Aorta (tissue), 5 donors: ENCODE measurements at regions not wholly inside any gene's neighbourhood (a gene's known extent, or its start where the extent isn't known, plus 50 kb on each side); places are given as distances from the start of the nearest gene placed in this dataset.
A peak's percentile ranks its signal among the peaks of the same experiment; 100 is the strongest.
"Not testable (repeated sequence)": the region's sequence is repeated elsewhere in the genome, so short reads cannot be mapped to it uniquely, and the experiment has no call there.

Experiments
- ATAC-seq: fragments of 200-7000 bp; cut with Tn5 transposase; one replicate; pipeline ENCODE4 v1.9.1; 2022; ENCODE audit warnings: moderate library complexity; ENCODE audit not compliant: low FRiP score
- DNase-seq, 2 donors: peaks; one replicate each; pipeline ENCODE4 v3.0.0-alpha.2; 2020
- H3K27ac ChIP-seq, 2 donors: one replicate each; pipeline ENCODE4 v1.5.1; 2013; ENCODE audit warnings: low read length in 2 of 2, mild to moderate bottlenecking in 2 of 2, moderate library complexity in 2 of 2, control low read depth in 1 of 2, inconsistent platforms in 1 of 2, low read depth in 1 of 2
- H3K27me3 ChIP-seq, 2 donors: one replicate each; pipeline ENCODE4 v1.6.1; 2013; ENCODE audit warnings: control low read depth in 1 of 2, low read length in 1 of 2, mild to moderate bottlenecking in 1 of 2, moderate library complexity in 1 of 2; ENCODE audit not compliant: insufficient read depth in 2 of 2, control insufficient read depth in 1 of 2
- H3K36me3 ChIP-seq, 2 donors: one replicate each; pipeline ENCODE4 v1.6.1; 2013; ENCODE audit warnings: control low read depth in 1 of 2, low read length in 1 of 2, mild to moderate bottlenecking in 1 of 2; ENCODE audit not compliant: insufficient read depth in 2 of 2, control insufficient read depth in 1 of 2
- H3K4me1 ChIP-seq, 2 donors: one replicate each; pipeline ENCODE4 v1.6.1; 2013; ENCODE audit warnings: low read length in 2 of 2, control low read depth in 1 of 2, mild to moderate bottlenecking in 1 of 2, moderate library complexity in 1 of 2; ENCODE audit not compliant: insufficient read depth in 2 of 2, control insufficient read depth in 1 of 2
- H3K4me3 ChIP-seq, 2 donors: one replicate each; pipeline ENCODE4 v1.5.1; 2013; ENCODE audit warnings: low read length in 2 of 2, control low read depth in 1 of 2, mild to moderate bottlenecking in 1 of 2
- H3K9me3 ChIP-seq: one replicate; pipeline ENCODE4 v1.6.1; 2013; ENCODE audit warnings: mild to moderate bottlenecking, low read length; ENCODE audit not compliant: control insufficient read depth
- WGBS, 2 donors: extraction: QIAGEN DNeasy Blood & Tissue Kit; methylation state at CpG; one replicate each; pipeline ENCODE4 v1.1.7; 2013; 5-methylcytosine and 5-hydroxymethylcytosine counted together
- intact Hi-C, 2 donors: fragments of 100-400 bp; cut with DNase I; formaldehyde crosslinking; loops; one replicate each; pipeline versions ENCODE4 v1.14.2 to v1.15.0; 2022
- donor health status: healthy with polysubstance abuse.
- donor health status: Bipolar disorder and iron deficiency.
- donor health status: DM: no; HTN: no; CAD: no.
- donor health status: DM: no; HTN: no; CAD: no.
- donor health status: DM: yes; HTN: yes; CAD: no.

DNA sequence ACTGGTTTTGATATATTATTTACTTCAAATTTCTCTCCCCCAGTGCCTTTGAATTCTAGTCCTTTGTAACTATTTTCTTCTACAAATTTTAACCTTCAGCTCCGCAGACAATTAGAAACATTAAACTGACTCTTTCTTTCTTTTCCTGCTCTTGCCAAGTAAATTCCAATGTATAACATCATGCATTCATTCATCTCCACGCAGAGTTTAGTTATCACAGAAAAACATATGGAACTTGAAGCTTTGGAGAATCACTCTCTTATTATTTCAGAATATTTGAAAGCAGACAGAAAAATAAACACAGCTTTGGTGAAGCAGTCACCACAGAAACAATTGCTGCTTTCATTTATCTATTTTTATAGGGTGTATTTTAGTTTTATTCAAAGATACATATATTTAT lies 778.7 kb upstream of the CDH8 start:
- no peak for ATAC-seq
- no peak for DNase-seq
- H3K4me1 ChIP-seq = no peaks in the 10 kb centered on the region
- H3K27me3 ChIP-seq = no peaks in the 10 kb centered on the region
- intact Hi-C loops = loop anchor here in 1 of 2 donors (5.0 kb wide), 1 partner anchor 313 kb away; no protein-coding TSS in a partner anchor
- no peak overlapping the region for H3K27ac ChIP-seq
- WGBS, 2 donors = 9 to 13% methylated on average over 2 of the region's 2 CpGs
- no peak overlapping the region for H3K4me3 ChIP-seq
- H3K9me3 ChIP-seq = no peaks in the 10 kb centered on the region
- no peaks in the 10 kb centered on the region for H3K36me3 ChIP-seq

DNA sequence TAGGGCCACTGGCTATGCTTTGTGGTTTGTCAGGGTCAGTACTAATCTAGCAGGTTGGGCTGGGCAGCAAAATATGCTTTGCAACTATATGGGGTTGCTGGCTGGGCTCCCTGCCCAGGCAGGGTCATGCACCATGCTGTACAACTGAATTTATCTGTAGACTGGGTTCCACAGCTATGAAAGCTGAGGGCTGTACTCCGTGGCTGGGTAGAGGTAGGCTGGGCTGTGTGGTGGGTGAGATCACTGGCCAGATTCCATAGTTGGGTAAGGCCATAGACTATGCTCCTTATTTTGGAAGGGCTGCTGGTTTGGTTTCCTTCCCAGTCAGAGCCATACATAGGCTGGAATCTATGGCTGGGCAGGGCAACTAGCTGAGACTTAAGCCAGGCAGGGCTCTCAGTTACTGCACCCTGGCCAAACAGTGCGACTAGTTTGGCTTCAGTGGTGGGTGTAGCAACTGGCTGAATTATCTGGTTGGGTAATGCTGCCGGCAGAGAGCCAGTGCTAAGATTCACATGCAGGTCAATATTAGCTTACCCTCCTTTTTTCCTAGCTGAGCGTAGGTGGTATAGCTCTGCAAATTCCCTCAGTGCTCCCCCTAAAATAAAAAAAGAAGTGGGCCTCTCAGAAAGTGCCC lies 769.1 kb upstream of the CDH8 start:
- H3K9me3 ChIP-seq = no peaks in the 10 kb centered on the region
- H3K36me3 ChIP-seq = no peaks in the 10 kb centered on the region
- no peak overlapping the region for H3K4me3 ChIP-seq
- H3K27me3 ChIP-seq = no peaks in the 10 kb centered on the region
- peak; percentile 22 for ATAC-seq
- 44 to 46% methylated on average over 4 of the region's 4 CpGs for WGBS, 2 donors
- DNase-seq = no peak
- H3K27ac ChIP-seq = no peak overlapping the region
- no peaks in the 10 kb centered on the region for H3K4me1 ChIP-seq
- intact Hi-C loops = no loop called here

DNA sequence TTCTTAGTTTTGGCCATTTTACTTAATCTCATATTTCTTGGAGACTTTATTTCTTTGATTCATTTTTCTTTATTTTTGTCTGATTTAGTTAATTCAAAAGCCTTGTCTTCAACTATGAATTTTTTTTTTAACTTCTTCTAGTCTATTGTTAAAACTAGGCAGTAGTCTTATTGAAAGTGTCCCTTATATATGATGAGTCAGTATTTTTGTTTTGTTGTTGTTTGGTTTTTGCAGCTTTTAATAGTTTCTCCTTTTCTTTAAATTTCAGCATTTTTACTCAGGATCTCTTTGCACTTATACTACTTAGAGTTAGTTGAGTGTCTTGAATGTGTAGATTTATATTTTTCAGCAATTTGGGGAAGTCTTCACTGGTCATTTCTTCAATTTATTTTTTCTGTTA lies 758.5 kb upstream of the CDH8 start:
- Histone ChIP-seq H3K36me3 (no peaks in the 10 kb centered on the region), H3K27ac (no peak overlapping the region), H3K4me1 (no peaks in the 10 kb centered on the region), H3K4me3 (no peak overlapping the region), H3K27me3 (no peaks in the 10 kb centered on the region), H3K9me3 (no peaks in the 10 kb centered on the region)
- no peak for DNase-seq
- intact Hi-C loops = no loop called here
- no peak for ATAC-seq

DNA sequence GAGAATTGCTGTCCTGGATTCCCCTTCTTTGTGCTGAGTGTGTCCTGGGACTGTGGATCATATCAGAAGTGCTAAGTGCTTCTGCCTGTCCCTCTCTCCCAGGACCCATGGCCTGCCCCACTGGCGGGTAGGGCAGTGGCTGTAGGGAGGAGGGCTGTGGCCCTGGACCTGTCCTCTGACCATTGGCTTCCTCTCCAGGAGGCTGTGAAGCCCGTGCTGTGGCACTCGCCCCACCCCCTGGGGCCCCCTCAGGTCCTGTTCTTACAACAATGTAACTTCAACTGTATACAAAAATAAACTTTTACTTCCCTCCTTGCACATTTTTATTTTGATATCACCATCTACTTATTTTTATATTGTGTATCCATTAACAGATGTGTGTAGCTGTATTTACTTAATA lies 743.8 kb upstream of the CDH8 start:
- H3K4me1 ChIP-seq, H3K27ac ChIP-seq, H3K9me3 ChIP-seq, ATAC-seq, H3K4me3 ChIP-seq, DNase-seq, H3K27me3 ChIP-seq, intact Hi-C loops, H3K36me3 ChIP-seq: not testable (repeated sequence)
- WGBS, 2 donors = 54 to 73% methylated on average over 3 of the region's 3 CpGs

DNA sequence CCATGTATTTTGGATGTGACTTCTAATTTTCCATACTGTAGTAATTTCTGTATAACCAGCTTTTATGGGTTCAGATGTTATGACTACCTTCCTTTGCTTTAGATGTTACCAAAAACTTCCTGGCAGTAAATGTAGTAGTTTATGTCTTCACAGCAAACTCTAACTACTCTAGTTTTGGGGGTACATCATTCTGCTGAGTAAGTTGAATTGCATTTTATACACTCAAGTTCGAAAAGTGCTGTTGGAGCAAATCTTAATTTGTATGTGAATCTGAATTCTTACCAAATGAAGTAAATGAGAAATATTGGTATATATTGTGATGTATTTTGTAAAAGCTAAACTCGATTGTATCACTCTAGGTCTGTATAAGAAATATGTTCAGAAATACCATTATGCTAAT lies 728.3 kb upstream of the CDH8 start:
- no peaks in the 10 kb centered on the region for H3K36me3 ChIP-seq
- H3K4me1 ChIP-seq = no peaks in the 10 kb centered on the region
- H3K27ac ChIP-seq = no peak overlapping the region
- H3K9me3 ChIP-seq = no peaks in the 10 kb centered on the region
- WGBS, 2 donors = 73 to 75% methylated on average over 2 of the region's 2 CpGs
- H3K27me3 ChIP-seq = no peaks in the 10 kb centered on the region
- intact Hi-C loops = no loop called here
- no peak for DNase-seq
- ATAC-seq = no peak
- no peak overlapping the region for H3K4me3 ChIP-seq

DNA sequence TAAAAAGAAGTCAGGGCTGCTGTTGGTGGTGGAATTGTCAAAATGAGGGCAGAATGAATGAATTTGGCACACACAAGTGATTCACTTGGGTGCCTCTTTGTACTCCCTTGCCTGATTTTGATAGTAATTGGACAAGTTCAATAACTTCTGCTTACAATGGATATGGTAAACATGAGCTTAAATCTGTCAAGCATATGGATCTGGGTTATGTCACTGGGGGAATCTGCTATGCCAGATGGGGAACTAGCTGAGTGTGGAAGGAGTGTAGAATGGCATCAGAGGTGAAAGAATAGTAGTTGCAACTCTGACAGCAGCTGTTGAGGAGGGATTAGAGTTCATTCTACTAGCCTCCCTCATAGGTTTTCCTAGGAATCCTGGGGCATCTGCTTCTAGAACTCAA lies 724.2 kb upstream of the CDH8 start:
- Histone ChIP-seq H3K4me3 (no peak overlapping the region), H3K27ac (no peak overlapping the region), H3K4me1 (no peaks in the 10 kb centered on the region), H3K36me3 (no peaks in the 10 kb centered on the region), H3K9me3 (no peaks in the 10 kb centered on the region), H3K27me3 (no peaks in the 10 kb centered on the region)
- DNase-seq (no peak), ATAC-seq (no peak)
- intact Hi-C loops = no loop called here

DNA sequence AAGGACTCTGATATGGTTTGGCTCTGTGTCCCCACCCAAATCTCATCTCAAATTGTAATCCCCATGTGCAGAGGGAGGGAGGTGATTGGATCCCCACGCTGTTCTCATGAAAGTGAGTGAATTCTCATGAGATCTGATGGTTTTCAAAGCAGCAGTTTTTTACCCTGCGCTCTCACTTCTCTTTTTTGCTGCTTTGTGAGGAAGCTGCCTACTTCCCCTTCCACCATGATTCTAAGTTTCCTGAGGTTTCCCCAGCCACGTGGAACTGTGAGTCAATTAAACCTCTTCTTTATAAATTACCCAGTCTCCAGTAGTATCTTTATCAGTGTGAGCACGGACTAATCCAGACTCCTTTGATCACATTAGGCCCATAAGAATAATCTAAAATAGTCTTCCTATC lies 719.7 kb upstream of the CDH8 start:
- no peak overlapping the region for H3K27ac ChIP-seq
- no peak overlapping the region for H3K4me3 ChIP-seq
- no peaks in the 10 kb centered on the region for H3K27me3 ChIP-seq
- DNase-seq (no peak), ATAC-seq (no peak)
- no peaks in the 10 kb centered on the region for H3K4me1 ChIP-seq
- H3K9me3 ChIP-seq = no peaks in the 10 kb centered on the region
- intact Hi-C loops = no loop called here
- H3K36me3 ChIP-seq = no peaks in the 10 kb centered on the region
- 62 to 71% methylated on average over 4 of the region's 4 CpGs for WGBS, 2 donors

DNA sequence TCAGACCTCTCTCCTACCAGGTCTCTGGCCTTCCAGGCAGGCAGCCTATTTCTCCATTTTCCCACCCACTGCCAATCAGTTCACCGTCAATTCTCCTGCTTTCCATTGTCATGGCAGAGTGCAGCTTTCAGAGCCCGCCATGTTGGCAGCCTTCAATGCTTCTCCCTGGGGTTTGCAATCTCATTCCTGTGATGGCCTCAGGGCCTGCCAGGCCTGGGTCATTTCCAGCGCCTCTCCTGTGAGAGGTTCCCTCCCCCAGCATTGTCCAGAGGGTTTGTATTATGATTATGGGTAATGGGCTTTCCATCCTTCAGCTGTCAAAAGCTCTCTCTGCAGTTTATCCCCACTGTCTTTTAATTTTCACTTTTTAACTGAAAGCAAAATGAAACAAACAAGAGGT lies 716.6 kb upstream of the CDH8 start:
- H3K27ac ChIP-seq = no peak overlapping the region
- DNase-seq = no peak
- H3K9me3 ChIP-seq = no peaks in the 10 kb centered on the region
- H3K27me3 ChIP-seq = no peaks in the 10 kb centered on the region
- H3K4me1 ChIP-seq = no peaks in the 10 kb centered on the region
- intact Hi-C loops = no loop called here
- no peaks in the 10 kb centered on the region for H3K36me3 ChIP-seq
- no peak overlapping the region for H3K4me3 ChIP-seq
- 45 to 64% methylated on average over 3 of the region's 3 CpGs for WGBS, 2 donors
- ATAC-seq = no peak

DNA sequence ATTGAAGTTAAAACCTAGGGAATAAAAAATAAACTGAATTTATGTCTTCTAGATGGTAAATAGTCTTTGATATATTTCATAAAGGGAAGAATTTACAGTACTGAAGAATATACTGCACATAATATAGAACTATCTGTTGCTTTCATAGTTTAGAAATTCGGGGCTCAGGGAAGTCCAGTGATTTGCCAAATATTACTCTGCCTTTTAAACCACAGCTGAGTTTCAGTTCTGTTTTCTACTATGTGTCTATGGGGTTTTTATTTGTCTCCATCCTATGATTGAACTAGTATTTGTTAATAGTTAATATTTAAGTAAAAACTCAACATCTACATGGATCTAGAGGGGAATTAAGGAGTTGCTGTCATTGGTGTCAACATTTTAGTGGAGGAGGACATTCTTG lies 715.0 kb upstream of the CDH8 start:
- no peaks in the 10 kb centered on the region for H3K9me3 ChIP-seq
- intact Hi-C loops = no loop called here
- no peak for ATAC-seq
- DNase-seq = no peak
- H3K27me3 ChIP-seq = no peaks in the 10 kb centered on the region
- H3K4me1 ChIP-seq = no peaks in the 10 kb centered on the region
- no peak overlapping the region for H3K4me3 ChIP-seq
- no peaks in the 10 kb centered on the region for H3K36me3 ChIP-seq
- H3K27ac ChIP-seq = no peak overlapping the region
- 70 to 79% methylated on average over 1 of the region's 1 CpG for WGBS, 2 donors
